ENCODE measurements at regions not wholly inside any gene's neighbourhood (a gene's known extent, or its start where the extent isn't known, plus 50 kb on each side); places are given as distances from the start of the nearest gene placed in this dataset.

GRCh38 chr2:120846406-120847095 is 110.9 kb downstream of the GLI2 start:
- H3F3A ChIP-seq (ENCODE audit: insufficient read depth, low read length, poor library complexity, severe bottlenecking), result no peaks in the 10 kb centered on the region
- H3K27ac ChIP-seq (ENCODE audit: low read length), result no peak overlapping the region
- no peaks in the 10 kb centered on the region for H3K9me3 ChIP-seq (ENCODE audit: low read length)
- H3K9me2 ChIP-seq (ENCODE audit: insufficient read depth, low read length), result no peaks in the 10 kb centered on the region
- no peak overlapping the region for H3K9ac ChIP-seq (ENCODE audit: low read length)
- no peak overlapping the region for H2AFZ ChIP-seq (ENCODE audit: low read depth, low read length)
- no peak overlapping the region for H3K4me3 ChIP-seq (ENCODE audit: low read length)
- no peaks in the 10 kb centered on the region for H3K36me3 ChIP-seq (ENCODE audit: insufficient read depth, low read length)
- peaks cover 6% of the 10 kb centered on the region for H3K79me2 ChIP-seq (replicated peaks; ENCODE audit: insufficient read depth, low read length)
- no peak overlapping the region for H3K4me2 ChIP-seq (ENCODE audit: low read length)
- H4K20me1 ChIP-seq (ENCODE audit: insufficient read depth), result no peaks in the 10 kb centered on the region
- no peak for TF ChIP-seq REST (IDR thresholded peaks at IDR 0.05; ENCODE audit: borderline replicate concordance)
- TF ChIP-seq POLR2AphosphoS5 (IDR thresholded peaks at IDR 0.05), result no peak
- no peak for TF ChIP-seq TAF1 (IDR thresholded peaks at IDR 0.05; ENCODE audit: low read depth)
- TF ChIP-seq SMC3 (conservative IDR thresholded peaks at IDR 0.05; ENCODE audit: poor library complexity), result no peak
- no peak for TF ChIP-seq CTCF (IDR thresholded peaks at IDR 0.05; ENCODE audit: poor library complexity, severe bottlenecking)
- no peak for TF ChIP-seq EZH2 (IDR thresholded peaks at IDR 0.05; ENCODE audit: borderline replicate concordance, insufficient read depth, low read length, poor library complexity, severe bottlenecking)
- TF ChIP-seq MXI1 (conservative IDR thresholded peaks at IDR 0.05; ENCODE audit: poor library complexity, severe bottlenecking), result no peak
- no peak for TF ChIP-seq EP300 (conservative IDR thresholded peaks at IDR 0.05; ENCODE audit: poor library complexity, severe bottlenecking)
- no peaks in the 10 kb centered on the region for H3K27me3 ChIP-seq (ENCODE audit: insufficient read depth, low read depth, low read length)

- Histone ChIP-seq H4K20me1 (ENCODE audit: insufficient read depth) (no peaks in the 10 kb centered on the region), H3K27ac (ENCODE audit: low read length) (no peak overlapping the region), H3K4me2 (ENCODE audit: low read length) (no peak overlapping the region), H3K9ac (ENCODE audit: low read length) (no peak overlapping the region), H3K79me2 (replicated peaks; ENCODE audit: insufficient read depth, low read length) (peaks cover 6% of the 10 kb centered on the region), H3K9me3 (ENCODE audit: low read length) (no peaks in the 10 kb centered on the region), H3K4me3 (ENCODE audit: low read length) (no peak overlapping the region), H2AFZ (ENCODE audit: low read depth, low read length) (no peak overlapping the region), H3K27me3 (ENCODE audit: insufficient read depth, low read depth, low read length) (no peaks in the 10 kb centered on the region), H3K36me3 (ENCODE audit: insufficient read depth, low read length) (no peaks in the 10 kb centered on the region), H3F3A (ENCODE audit: insufficient read depth, low read length, poor library complexity, severe bottlenecking) (no peaks in the 10 kb centered on the region), H3K9me2 (ENCODE audit: insufficient read depth, low read length) (no peaks in the 10 kb centered on the region)
- no peak for TF ChIP-seq TAF1 (IDR thresholded peaks at IDR 0.05; ENCODE audit: low read depth)
- no peak for TF ChIP-seq CTCF (IDR thresholded peaks at IDR 0.05; ENCODE audit: poor library complexity, severe bottlenecking)
- TF ChIP-seq POLR2AphosphoS5 (IDR thresholded peaks at IDR 0.05), result no peak
- no peak for TF ChIP-seq EZH2 (IDR thresholded peaks at IDR 0.05; ENCODE audit: borderline replicate concordance, insufficient read depth, low read length, poor library complexity, severe bottlenecking)
- TF ChIP-seq RAD21 (conservative IDR thresholded peaks at IDR 0.05), result no peak
- TF ChIP-seq EP300 (conservative IDR thresholded peaks at IDR 0.05; ENCODE audit: poor library complexity, severe bottlenecking), result no peak
- no peak for TF ChIP-seq MXI1 (conservative IDR thresholded peaks at IDR 0.05; ENCODE audit: poor library complexity, severe bottlenecking)
- no peak for TF ChIP-seq SMC3 (conservative IDR thresholded peaks at IDR 0.05; ENCODE audit: poor library complexity)
- TF ChIP-seq REST (IDR thresholded peaks at IDR 0.05; ENCODE audit: borderline replicate concordance), result no peak
Observed at GRCh38 chr2:120847700-120848321, 112.1 kb downstream of the GLI2 start.

Data from neural cell (in vitro differentiated cells).